GM10266 (cell line): ENCODE measurements at regions not wholly inside any gene's neighbourhood (a gene's known extent, or its start where the extent isn't known, plus 50 kb on each side); places are given as distances from the start of the nearest gene placed in this dataset.

Source experiments
- DNase-seq: peaks from one replicate; pipeline ENCODE4 v3.0.0; 2012; ENCODE audit errors: extremely low spot score
- TF ChIP-seq, protein P1 (sequence below): IDR thresholded peaks from 2 replicates; pipeline ENCODE4 v1.5.1; 2012; ENCODE audit warnings: mild to moderate bottlenecking, low read depth; ENCODE audit not compliant: control insufficient read depth, insufficient read depth; ENCODE audit errors: missing control alignments

GRCh38 chr14:30287579-30288445 is 271.1 kb upstream of the G2E3 start:
- TF ChIP-seq, protein P1, sequence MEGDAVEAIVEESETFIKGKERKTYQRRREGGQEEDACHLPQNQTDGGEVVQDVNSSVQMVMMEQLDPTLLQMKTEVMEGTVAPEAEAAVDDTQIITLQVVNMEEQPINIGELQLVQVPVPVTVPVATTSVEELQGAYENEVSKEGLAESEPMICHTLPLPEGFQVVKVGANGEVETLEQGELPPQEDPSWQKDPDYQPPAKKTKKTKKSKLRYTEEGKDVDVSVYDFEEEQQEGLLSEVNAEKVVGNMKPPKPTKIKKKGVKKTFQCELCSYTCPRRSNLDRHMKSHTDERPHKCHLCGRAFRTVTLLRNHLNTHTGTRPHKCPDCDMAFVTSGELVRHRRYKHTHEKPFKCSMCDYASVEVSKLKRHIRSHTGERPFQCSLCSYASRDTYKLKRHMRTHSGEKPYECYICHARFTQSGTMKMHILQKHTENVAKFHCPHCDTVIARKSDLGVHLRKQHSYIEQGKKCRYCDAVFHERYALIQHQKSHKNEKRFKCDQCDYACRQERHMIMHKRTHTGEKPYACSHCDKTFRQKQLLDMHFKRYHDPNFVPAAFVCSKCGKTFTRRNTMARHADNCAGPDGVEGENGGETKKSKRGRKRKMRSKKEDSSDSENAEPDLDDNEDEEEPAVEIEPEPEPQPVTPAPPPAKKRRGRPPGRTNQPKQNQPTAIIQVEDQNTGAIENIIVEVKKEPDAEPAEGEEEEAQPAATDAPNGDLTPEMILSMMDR: no peak
- no peak for DNase-seq

- DNase-seq: no peak
- TF ChIP-seq, protein P1: no peak
Observed at GRCh38 chr14:30290001-30290400, 269.0 kb upstream of the G2E3 start.

GRCh38 chr14:30291216-30291615 is 267.7 kb upstream of the G2E3 start:
- TF ChIP-seq, protein P1: no peak
- no peak for DNase-seq

DNA sequence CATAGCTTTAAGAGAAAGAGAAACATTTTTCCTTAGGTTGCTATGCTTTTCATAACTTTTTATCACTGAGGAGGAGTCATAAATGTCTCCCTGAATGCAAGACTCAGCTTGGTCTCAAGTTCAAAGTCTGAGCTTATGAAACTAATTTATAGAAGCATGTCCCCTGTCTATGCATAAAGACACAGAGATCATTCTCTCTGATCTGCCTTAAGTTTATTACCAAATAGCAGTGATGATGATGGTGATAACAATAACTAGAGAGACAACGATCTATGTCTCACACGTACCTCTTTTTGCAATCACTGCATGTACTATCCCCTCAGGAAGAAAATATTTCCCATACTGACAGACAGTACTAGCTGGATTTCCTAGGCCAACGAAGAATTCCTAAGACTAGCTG is 266.4 kb upstream of the G2E3 start:
- TF ChIP-seq, protein P1: no peak
- DNase-seq: no peak

- no peak for DNase-seq
- TF ChIP-seq, protein P1: no peak
Observed at GRCh38 chr14:30295980-30296379, 263.0 kb upstream of the G2E3 start.

GRCh38 chr14:30296931-30297405 is 262.0 kb upstream of the G2E3 start:
- DNase-seq: no peak
- TF ChIP-seq, protein P1: no peak
